Endothelial cell of umbilical vein (primary cell): ENCODE measurements at regions not wholly inside any gene's neighbourhood (a gene's known extent, or its start where the extent isn't known, plus 50 kb on each side); places are given as distances from the start of the nearest gene placed in this dataset.

Experiments used
- BruUV-seq: library from RNA; stranded (reverse); fragments of 400-500 nt; replicated peaks from 2 replicates; lab custom pipeline; 2021; lab: Mats Ljungman, UMichigan
- CTCF ChIA-PET: fragments of 300-600, 350-600 bp; sonication (Branson Sonifier 250); formaldehyde crosslinking; loops from one replicate; lab custom pipeline; 2021; ENCODE audit warnings: antibody characterized with exemption, inconsistent platforms; lab: Charles Lee
- POLR2A ChIA-PET: fragments of 300-600, 350-600 bp; sonication (Branson Sonifier 250); formaldehyde crosslinking; loops from one replicate; lab custom pipeline; 2021; ENCODE audit warnings: antibody characterized with exemption, inconsistent platforms; lab: Charles Lee
- DNase-seq: peaks from one replicate; pipeline ENCODE4 v3.0.0-alpha.2; 2011; ENCODE audit warnings: low read depth, low spot score
- FAIRE-seq: peaks from 2 replicates; lab custom pipeline; 2011; peaks lifted over from hg19 to GRCh38; lab: Jason Lieb, UNC
- H2AFZ ChIP-seq: 2 replicates; pipeline ENCODE4 v1.6.0; 2012; ENCODE audit warnings: low read depth, low read length, control low read depth, inconsistent platforms
- H3K27ac ChIP-seq: 2 replicates; pipeline ENCODE4 v1.5.1; 2011; ENCODE audit warnings: low read depth, mild to moderate bottlenecking, control low read depth, low read length, moderate library complexity; ENCODE audit not compliant: insufficient read depth
- H3K27me3 ChIP-seq, 2 experiments: 2 replicates each; pipeline versions ENCODE4 v1.6.0 to v1.6.1; 2011; ENCODE audit warnings: low read length in 2 of 2, mixed read lengths in 1 of 2; ENCODE audit not compliant: control insufficient read depth in 2 of 2, insufficient read depth in 2 of 2
- H3K36me3 ChIP-seq, 2 experiments: 2 replicates in 1 of 2; 3 replicates in 1 of 2; pipeline ENCODE4 v1.5.1; 2011; ENCODE audit warnings: low read length in 2 of 2, mild to moderate bottlenecking in 1 of 2, moderate library complexity in 1 of 2; ENCODE audit not compliant: control insufficient read depth in 2 of 2, insufficient read depth in 2 of 2; ENCODE audit errors: extremely low read depth in 1 of 2
- H3K4me1 ChIP-seq: 3 replicates; pipeline ENCODE4 v1.5.1; 2011; ENCODE audit warnings: mild to moderate bottlenecking, low read length; ENCODE audit not compliant: control insufficient read depth, insufficient read depth; ENCODE audit errors: extremely low read depth
- H3K4me2 ChIP-seq: 2 replicates; pipeline ENCODE4 v1.6.1; 2011; ENCODE audit warnings: low read length, control low read depth, mixed read lengths; ENCODE audit not compliant: insufficient read depth
- H3K4me3 ChIP-seq, 3 experiments: fragments of 200-600 bp in 1 of 3; sonication (generic), shearing (Covaris generic) in 1 of 3; replicated peaks in 1 of 3; 2 replicates each; pipeline ENCODE4 v1.5.1; 2011 to 2016; ENCODE audit warnings: control low read depth in 3 of 3, low read length in 3 of 3, mild to moderate bottlenecking in 2 of 3, inconsistent platforms in 1 of 3, low read depth in 1 of 3, moderate library complexity in 1 of 3; ENCODE audit not compliant: insufficient read depth in 1 of 3
- H3K79me2 ChIP-seq: 2 replicates; pipeline ENCODE4 v1.6.0; 2012; ENCODE audit warnings: low read length, inconsistent platforms; ENCODE audit not compliant: control insufficient read depth, insufficient read depth
- H3K9ac ChIP-seq: replicated peaks from 2 replicates; pipeline ENCODE3; 2011; ENCODE audit warnings: low read length, control low read depth; ENCODE audit not compliant: insufficient read depth; ENCODE audit errors: extremely low read depth
- H3K9me1 ChIP-seq: replicated peaks from 3 replicates; pipeline ENCODE4 v1.6.0; 2011; ENCODE audit warnings: mild to moderate bottlenecking, low read length; ENCODE audit not compliant: control insufficient read depth, insufficient read depth; ENCODE audit errors: extremely low read depth
- H3K9me3 ChIP-seq: replicated peaks from 2 replicates; pipeline ENCODE4 v1.5.1; 2012; ENCODE audit warnings: low read length, inconsistent platforms; ENCODE audit not compliant: control insufficient read depth, insufficient read depth
- H4K20me1 ChIP-seq: replicated peaks from 2 replicates; pipeline ENCODE3; 2011; ENCODE audit warnings: mild to moderate bottlenecking, low read length; ENCODE audit not compliant: control insufficient read depth, insufficient read depth; ENCODE audit errors: extremely low read depth
- CTCF ChIP-seq, 2 donors: IDR thresholded peaks; 1 replicate in 1 of 2; 2 replicates in 1 of 2; pipeline ENCODE4 v1.5.1; 2011; ENCODE audit warnings: low read length in 2 of 2, mild to moderate bottlenecking in 2 of 2, moderate library complexity in 2 of 2, control low read depth in 1 of 2, inconsistent platforms in 1 of 2, low read depth in 1 of 2; ENCODE audit not compliant: insufficient read depth in 1 of 2; ENCODE audit errors: extremely low read depth in 1 of 2
- EZH2 ChIP-seq: IDR thresholded peaks from 2 replicates; pipeline ENCODE4 v1.6.1; 2012; ENCODE audit warnings: borderline replicate concordance, low read depth, mild to moderate bottlenecking, moderate library complexity, low read length, inconsistent platforms; ENCODE audit not compliant: severe bottlenecking
- FOS ChIP-seq: IDR thresholded peaks from 2 replicates; pipeline ENCODE4 v1.6.1; 2011; ENCODE audit warnings: mild to moderate bottlenecking, low read length, moderate library complexity, borderline replicate concordance; ENCODE audit not compliant: insufficient read depth
- GATA2 ChIP-seq: IDR thresholded peaks from 2 replicates; pipeline ENCODE4 v1.7.0; 2011; ENCODE audit warnings: low read depth, mild to moderate bottlenecking, moderate library complexity, mixed read lengths, low read length; ENCODE audit not compliant: insufficient read length, insufficient read depth
- JUN ChIP-seq: IDR thresholded peaks from 2 replicates; pipeline ENCODE4 v1.6.1; 2011; ENCODE audit warnings: borderline replicate concordance, low read depth; ENCODE audit not compliant: insufficient read length, insufficient read depth
- MAX ChIP-seq: IDR thresholded peaks from 2 replicates; pipeline ENCODE4 v1.6.1; 2011; ENCODE audit not compliant: insufficient read depth, insufficient read length
- MYC ChIP-seq: IDR thresholded peaks from one replicate; pipeline ENCODE4 v1.6.1; 2011; ENCODE audit warnings: mild to moderate bottlenecking, low read depth, low read length
- POLR2A ChIP-seq: IDR thresholded peaks from 2 replicates; pipeline ENCODE4 v1.6.1; 2012; ENCODE audit warnings: low read depth, mild to moderate bottlenecking, control low read depth, low read length
- POLR2AphosphoS5 ChIP-seq: IDR thresholded peaks from 2 replicates; pipeline ENCODE4 v1.6.1; 2012; ENCODE audit warnings: low read depth, mild to moderate bottlenecking, control low read depth, low read length, moderate library complexity; ENCODE audit not compliant: insufficient read depth
- dilution Hi-C: fragments of 300-500 bp; cut with MboI; formaldehyde crosslinking; loops from one replicate; pipeline ENCODE4 v1.15.0; 2019; ENCODE audit warnings: low sequenced_read_pairs; ENCODE audit not compliant: extremely low pct_ligation_motif_present
- intact Hi-C: fragments of 100-400 bp; cut with micrococcal nuclease; formaldehyde crosslinking; loops from one replicate; pipeline ENCODE4 v1.10.0; 2022

GRCh38 chr1:183719289-183719688, 66.2 kb upstream of the APOBEC4 start:
- ChIA-PET POLR2A (no interaction called here), CTCF (interaction anchor here (1.9 kb wide), 1 partner anchor 197 kb away, joined by 4 read pairs; no protein-coding TSS in a partner anchor)
- no peak for DNase-seq

More at GRCh38 chr1:183719289-183719688, 66.2 kb upstream of the APOBEC4 start:
- H3K36me3 ChIP-seq = no peaks in the 10 kb centered on the region
- no peaks in the 10 kb centered on the region for H3K79me2 ChIP-seq
- no peaks in the 10 kb centered on the region for H3K9me3 ChIP-seq
- H3K27ac ChIP-seq = no peak overlapping the region
- no peaks in the 10 kb centered on the region for H3K27me3 ChIP-seq
- H3K4me3 ChIP-seq = no peak overlapping the region
- H3K9ac ChIP-seq = no peak overlapping the region
- no peak overlapping the region for H3K4me2 ChIP-seq
- no peak overlapping the region for H2AFZ ChIP-seq
- TF ChIP-seq EZH2 (no peak), FOS (no peak), MYC (no peak), JUN (no peak), GATA2 (no peak), CTCF (IDR thresholded peaks at IDR 0.05; ENCODE audit: extremely low read depth in 1 of 2, insufficient read depth in 1 of 2, low read depth in 1 of 2, low read length in 2 of 2) (no peak), MAX (no peak), POLR2A (no peak), POLR2AphosphoS5 (no peak)
- intact Hi-C loops (no loop called here), dilution Hi-C loops (no loop called here)
- BruUV-seq = no TSS peak
- no peak for FAIRE-seq
- no peaks in the 10 kb centered on the region for H4K20me1 ChIP-seq
- H3K4me1 ChIP-seq = no peaks in the 10 kb centered on the region
- H3K9me1 ChIP-seq = no peaks in the 10 kb centered on the region
